ENCODE measurements at regions not wholly inside any gene's neighbourhood (a gene's known extent, or its start where the extent isn't known, plus 50 kb on each side); places are given as distances from the start of the nearest gene placed in this dataset.
"Not testable (repeated sequence)": the region's sequence is repeated elsewhere in the genome, so short reads cannot be mapped to it uniquely, and the experiment has no call there.

DNA sequence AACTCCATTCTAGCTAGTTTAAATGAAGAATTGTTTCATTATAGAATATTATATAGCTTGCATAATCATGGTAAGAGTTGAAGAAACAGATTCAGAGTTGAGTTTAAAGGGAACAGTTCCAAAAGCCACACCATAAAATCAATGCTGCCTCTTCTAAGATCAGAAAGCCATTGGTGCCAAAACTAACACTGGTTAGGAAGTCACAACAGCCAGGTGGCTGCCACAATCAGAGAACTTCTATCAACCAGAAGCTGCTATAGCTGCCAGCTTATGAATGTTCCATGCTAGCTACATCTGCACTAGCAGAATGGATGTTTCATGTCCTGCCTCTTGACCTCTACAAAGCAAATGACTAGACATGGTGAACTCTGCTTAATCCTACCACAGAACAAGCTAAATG, 583.1 kb upstream of the LRRN3 start:
- H2AFZ ChIP-seq (ENCODE audit: insufficient read depth, low read depth, low read length, poor library complexity, severe bottlenecking), result no peak overlapping the region
- no peak overlapping the region for H3K27ac ChIP-seq (ENCODE audit: low read depth in 1 of 2, low read length in 2 of 2)
- H3K9ac ChIP-seq (ENCODE audit: insufficient read depth, low read length, poor library complexity, severe bottlenecking), result no peak overlapping the region
- Mint-ChIP-seq H3K36me3 (no peaks in the 10 kb centered on the region), H3K9me3 (peaks cover 0 to 12% (median 0%) of the 10 kb centered on the region in 7 donors), H3K27ac (no peak overlapping the region), H3K27me3 (ENCODE audit: low read depth in 3 of 3) (no peaks in the 10 kb centered on the region), H3K4me1 (no peaks in the 10 kb centered on the region), H3K4me3 (no peak overlapping the region)
- H3K79me2 ChIP-seq (ENCODE audit: insufficient read depth, low read length), result no peaks in the 10 kb centered on the region
- no peaks in the 10 kb centered on the region for H3K36me3 ChIP-seq (replicated peaks in 1 of 2; ENCODE audit: control insufficient read depth in 1 of 2, insufficient read depth in 2 of 2, low read length in 2 of 2)
- intact Hi-C loops (cut with micrococcal nuclease), result no loop called here
- H4K20me1 ChIP-seq (ENCODE audit: insufficient read depth, low read length), result no peaks in the 10 kb centered on the region
- no peak overlapping the region for H3K4me3 ChIP-seq (replicated peaks in 1 of 3; ENCODE audit: low read depth in 2 of 3, low read length in 3 of 3)
- no peak for DNase-seq
- peaks cover 3 to 4% of the 10 kb centered on the region in 2 donors for H3K9me3 ChIP-seq (replicated peaks in 1 of 2; ENCODE audit: control insufficient read depth in 1 of 2, insufficient read depth in 1 of 2, low read length in 2 of 2)
- no peaks in the 10 kb centered on the region for H3K4me1 ChIP-seq (ENCODE audit: control insufficient read depth in 1 of 2, insufficient read depth in 2 of 2, low read length in 2 of 2)
- no peak overlapping the region for H3K4me2 ChIP-seq (replicated peaks; ENCODE audit: extremely low read depth, low read length, poor library complexity, severe bottlenecking)
- H3K27me3 ChIP-seq (ENCODE audit: control insufficient read depth in 2 of 2, insufficient read depth in 2 of 2, low read length in 2 of 2), result no peaks in the 10 kb centered on the region
- TF ChIP-seq, protein P1, sequence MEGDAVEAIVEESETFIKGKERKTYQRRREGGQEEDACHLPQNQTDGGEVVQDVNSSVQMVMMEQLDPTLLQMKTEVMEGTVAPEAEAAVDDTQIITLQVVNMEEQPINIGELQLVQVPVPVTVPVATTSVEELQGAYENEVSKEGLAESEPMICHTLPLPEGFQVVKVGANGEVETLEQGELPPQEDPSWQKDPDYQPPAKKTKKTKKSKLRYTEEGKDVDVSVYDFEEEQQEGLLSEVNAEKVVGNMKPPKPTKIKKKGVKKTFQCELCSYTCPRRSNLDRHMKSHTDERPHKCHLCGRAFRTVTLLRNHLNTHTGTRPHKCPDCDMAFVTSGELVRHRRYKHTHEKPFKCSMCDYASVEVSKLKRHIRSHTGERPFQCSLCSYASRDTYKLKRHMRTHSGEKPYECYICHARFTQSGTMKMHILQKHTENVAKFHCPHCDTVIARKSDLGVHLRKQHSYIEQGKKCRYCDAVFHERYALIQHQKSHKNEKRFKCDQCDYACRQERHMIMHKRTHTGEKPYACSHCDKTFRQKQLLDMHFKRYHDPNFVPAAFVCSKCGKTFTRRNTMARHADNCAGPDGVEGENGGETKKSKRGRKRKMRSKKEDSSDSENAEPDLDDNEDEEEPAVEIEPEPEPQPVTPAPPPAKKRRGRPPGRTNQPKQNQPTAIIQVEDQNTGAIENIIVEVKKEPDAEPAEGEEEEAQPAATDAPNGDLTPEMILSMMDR (IDR thresholded peaks at IDR 0.05), result no peak

DNA sequence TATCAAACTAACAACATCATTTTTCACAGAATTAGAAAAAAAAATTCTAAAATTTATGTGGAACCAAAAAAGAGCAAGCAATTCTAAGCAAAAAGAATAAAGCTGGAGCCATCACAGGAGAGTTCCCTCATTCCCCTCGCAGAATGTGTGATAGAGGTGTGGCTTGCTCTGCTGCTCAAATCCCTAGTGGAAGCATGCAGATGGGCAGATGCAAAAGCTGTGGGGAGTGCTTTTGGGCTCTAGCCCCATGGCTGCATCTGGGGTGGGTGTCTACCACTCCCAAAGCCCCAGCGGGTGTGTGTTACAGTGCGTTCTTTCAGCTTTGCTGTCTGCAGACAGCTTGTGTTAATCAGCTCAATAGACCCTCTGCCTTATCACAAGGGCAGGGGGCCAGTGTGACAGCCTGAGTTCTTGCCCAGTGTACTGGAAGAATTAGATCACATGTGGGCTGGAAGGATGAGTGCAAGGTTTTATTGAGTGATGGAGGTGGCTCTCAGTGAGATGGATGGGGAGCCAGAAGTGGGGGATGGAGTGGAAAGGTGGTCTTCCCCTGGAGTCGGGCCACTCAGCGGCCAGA, 575.9 kb upstream of the LRRN3 start:
- H3K27ac ChIP-seq (ENCODE audit: low read depth in 1 of 2, low read length in 2 of 2); H3K4me1 Mint-ChIP-seq; H3K4me1 ChIP-seq (ENCODE audit: control insufficient read depth in 1 of 2, insufficient read depth in 2 of 2, low read length in 2 of 2); H3K9ac ChIP-seq (ENCODE audit: insufficient read depth, low read length, poor library complexity, severe bottlenecking); DNase-seq; H3K27me3 ChIP-seq (ENCODE audit: control insufficient read depth in 2 of 2, insufficient read depth in 2 of 2, low read length in 2 of 2); H4K20me1 ChIP-seq (ENCODE audit: insufficient read depth, low read length); H3K27me3 Mint-ChIP-seq (ENCODE audit: low read depth in 3 of 3); H3K4me3 Mint-ChIP-seq; H3K36me3 ChIP-seq (replicated peaks in 1 of 2; ENCODE audit: control insufficient read depth in 1 of 2, insufficient read depth in 2 of 2, low read length in 2 of 2); intact Hi-C loops (cut with micrococcal nuclease); H3K79me2 ChIP-seq (ENCODE audit: insufficient read depth, low read length); H2AFZ ChIP-seq (ENCODE audit: insufficient read depth, low read depth, low read length, poor library complexity, severe bottlenecking); H3K4me2 ChIP-seq (replicated peaks; ENCODE audit: extremely low read depth, low read length, poor library complexity, severe bottlenecking); H3K27ac Mint-ChIP-seq; H3K4me3 ChIP-seq (replicated peaks in 1 of 3; ENCODE audit: low read depth in 2 of 3, low read length in 3 of 3); H3K36me3 Mint-ChIP-seq: not testable (repeated sequence)
- 95% methylated on average over 2 of the region's 5 CpGs for WGBS (ENCODE audit: insufficient coverage)
- H3K9me3 Mint-ChIP-seq, result peaks cover 6 to 27% (median 13%) of the 10 kb centered on the region in 7 donors
- H3K9me3 ChIP-seq (replicated peaks in 1 of 2; ENCODE audit: control insufficient read depth in 1 of 2, insufficient read depth in 1 of 2, low read length in 2 of 2), result peaks cover 28 to 39% of the 10 kb centered on the region in 2 donors
